ENCODE measurements at regions not wholly inside any gene's neighbourhood (a gene's known extent, or its start where the extent isn't known, plus 50 kb on each side); places are given as distances from the start of the nearest gene placed in this dataset.

DNA sequence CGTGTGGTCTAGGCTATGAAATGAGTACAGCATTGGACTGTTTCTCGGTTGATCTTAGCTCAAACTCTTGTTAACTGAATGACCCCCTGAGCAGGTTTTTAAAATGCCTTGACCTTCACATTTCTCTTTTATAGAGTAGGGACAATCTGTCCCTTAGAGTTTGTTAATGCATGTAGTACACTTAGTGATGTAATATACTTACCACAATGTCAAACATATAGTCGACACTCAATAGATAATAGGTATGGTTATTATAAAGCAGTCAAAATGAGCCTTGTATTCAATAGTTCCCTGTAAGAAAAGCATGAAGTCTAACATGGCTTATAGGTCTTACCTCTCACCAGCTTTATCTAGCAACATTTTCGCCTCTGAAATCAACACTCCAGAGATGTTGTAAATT is 161.0 kb upstream of the RUNX1 start:
- Histone ChIP-seq H3K4me3 (replicated peaks; ENCODE audit: insufficient read depth, low read length) (no peak overlapping the region), H3K27me3 (ENCODE audit: insufficient read depth, poor library complexity, severe bottlenecking) (no peaks in the 10 kb centered on the region), H3K27ac (replicated peaks) (no peak overlapping the region)
- no peak for TF ChIP-seq SPI1 (IDR thresholded peaks at IDR 0.05; ENCODE audit: borderline replicate concordance, low read depth)
- TF ChIP-seq, protein P1, sequence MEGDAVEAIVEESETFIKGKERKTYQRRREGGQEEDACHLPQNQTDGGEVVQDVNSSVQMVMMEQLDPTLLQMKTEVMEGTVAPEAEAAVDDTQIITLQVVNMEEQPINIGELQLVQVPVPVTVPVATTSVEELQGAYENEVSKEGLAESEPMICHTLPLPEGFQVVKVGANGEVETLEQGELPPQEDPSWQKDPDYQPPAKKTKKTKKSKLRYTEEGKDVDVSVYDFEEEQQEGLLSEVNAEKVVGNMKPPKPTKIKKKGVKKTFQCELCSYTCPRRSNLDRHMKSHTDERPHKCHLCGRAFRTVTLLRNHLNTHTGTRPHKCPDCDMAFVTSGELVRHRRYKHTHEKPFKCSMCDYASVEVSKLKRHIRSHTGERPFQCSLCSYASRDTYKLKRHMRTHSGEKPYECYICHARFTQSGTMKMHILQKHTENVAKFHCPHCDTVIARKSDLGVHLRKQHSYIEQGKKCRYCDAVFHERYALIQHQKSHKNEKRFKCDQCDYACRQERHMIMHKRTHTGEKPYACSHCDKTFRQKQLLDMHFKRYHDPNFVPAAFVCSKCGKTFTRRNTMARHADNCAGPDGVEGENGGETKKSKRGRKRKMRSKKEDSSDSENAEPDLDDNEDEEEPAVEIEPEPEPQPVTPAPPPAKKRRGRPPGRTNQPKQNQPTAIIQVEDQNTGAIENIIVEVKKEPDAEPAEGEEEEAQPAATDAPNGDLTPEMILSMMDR (IDR thresholded peaks at IDR 0.05; ENCODE audit: insufficient read depth, low read length), result no peak
- DNase-seq (ENCODE audit: low read depth in 1 of 2, low spot score in 1 of 2), result no peak

DNA sequence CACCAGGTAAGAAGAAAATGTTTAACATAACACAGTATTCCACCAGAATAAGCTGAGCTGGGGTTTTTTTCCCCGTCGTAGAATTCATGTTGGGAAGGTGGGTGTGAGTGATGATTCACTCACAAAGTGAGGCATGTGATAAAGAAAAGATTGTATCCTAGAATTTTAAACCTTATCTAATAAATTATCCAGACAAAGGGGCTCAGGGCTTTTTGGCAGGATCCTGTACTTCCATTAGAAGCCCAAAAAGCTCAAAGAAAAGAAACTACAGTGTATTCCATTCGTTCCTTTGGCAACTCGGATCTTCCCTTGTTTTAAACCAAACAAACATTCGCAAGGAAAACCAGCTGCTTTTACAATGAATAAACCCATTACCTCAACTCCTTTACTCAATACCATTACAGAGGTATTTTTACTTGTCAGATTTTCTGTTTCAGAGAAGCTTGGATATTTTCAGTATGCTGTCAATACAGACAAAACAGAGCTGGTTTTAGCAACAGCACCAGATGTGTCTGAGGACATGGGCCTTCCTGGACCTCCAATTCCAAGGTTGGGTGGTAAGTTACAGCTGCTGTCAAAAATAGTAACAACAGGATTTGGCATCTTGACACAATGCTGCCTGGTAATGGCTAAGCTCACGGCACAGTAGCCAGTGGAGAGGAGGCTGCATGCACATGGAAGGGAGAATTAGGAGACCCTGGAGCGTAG is 159.9 kb upstream of the RUNX1 start:
- no peaks in the 10 kb centered on the region for H3K27me3 ChIP-seq (ENCODE audit: insufficient read depth, poor library complexity, severe bottlenecking)
- TF ChIP-seq, protein P1 (IDR thresholded peaks at IDR 0.05; ENCODE audit: insufficient read depth, low read length), result no peak
- TF ChIP-seq POLR2AphosphoS5 (IDR thresholded peaks at IDR 0.05; ENCODE audit: low read depth) (no peak), GABPA (IDR thresholded peaks at IDR 0.05; ENCODE audit: low read depth) (no peak), SPI1 (IDR thresholded peaks at IDR 0.05; ENCODE audit: borderline replicate concordance, low read depth) (no peak)
- TF ChIP-seq, protein P2, sequence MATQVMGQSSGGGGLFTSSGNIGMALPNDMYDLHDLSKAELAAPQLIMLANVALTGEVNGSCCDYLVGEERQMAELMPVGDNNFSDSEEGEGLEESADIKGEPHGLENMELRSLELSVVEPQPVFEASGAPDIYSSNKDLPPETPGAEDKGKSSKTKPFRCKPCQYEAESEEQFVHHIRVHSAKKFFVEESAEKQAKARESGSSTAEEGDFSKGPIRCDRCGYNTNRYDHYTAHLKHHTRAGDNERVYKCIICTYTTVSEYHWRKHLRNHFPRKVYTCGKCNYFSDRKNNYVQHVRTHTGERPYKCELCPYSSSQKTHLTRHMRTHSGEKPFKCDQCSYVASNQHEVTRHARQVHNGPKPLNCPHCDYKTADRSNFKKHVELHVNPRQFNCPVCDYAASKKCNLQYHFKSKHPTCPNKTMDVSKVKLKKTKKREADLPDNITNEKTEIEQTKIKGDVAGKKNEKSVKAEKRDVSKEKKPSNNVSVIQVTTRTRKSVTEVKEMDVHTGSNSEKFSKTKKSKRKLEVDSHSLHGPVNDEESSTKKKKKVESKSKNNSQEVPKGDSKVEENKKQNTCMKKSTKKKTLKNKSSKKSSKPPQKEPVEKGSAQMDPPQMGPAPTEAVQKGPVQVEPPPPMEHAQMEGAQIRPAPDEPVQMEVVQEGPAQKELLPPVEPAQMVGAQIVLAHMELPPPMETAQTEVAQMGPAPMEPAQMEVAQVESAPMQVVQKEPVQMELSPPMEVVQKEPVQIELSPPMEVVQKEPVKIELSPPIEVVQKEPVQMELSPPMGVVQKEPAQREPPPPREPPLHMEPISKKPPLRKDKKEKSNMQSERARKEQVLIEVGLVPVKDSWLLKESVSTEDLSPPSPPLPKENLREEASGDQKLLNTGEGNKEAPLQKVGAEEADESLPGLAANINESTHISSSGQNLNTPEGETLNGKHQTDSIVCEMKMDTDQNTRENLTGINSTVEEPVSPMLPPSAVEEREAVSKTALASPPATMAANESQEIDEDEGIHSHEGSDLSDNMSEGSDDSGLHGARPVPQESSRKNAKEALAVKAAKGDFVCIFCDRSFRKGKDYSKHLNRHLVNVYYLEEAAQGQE (IDR thresholded peaks at IDR 0.05; ENCODE audit: insufficient replicate concordance, low read depth), result no peak
- no peak overlapping the region for H3K4me3 ChIP-seq (replicated peaks; ENCODE audit: insufficient read depth, low read length)
- DNase-seq (ENCODE audit: low read depth in 1 of 2, low spot score in 1 of 2), result no peak
- no peak overlapping the region for H3K27ac ChIP-seq (replicated peaks)

DNA sequence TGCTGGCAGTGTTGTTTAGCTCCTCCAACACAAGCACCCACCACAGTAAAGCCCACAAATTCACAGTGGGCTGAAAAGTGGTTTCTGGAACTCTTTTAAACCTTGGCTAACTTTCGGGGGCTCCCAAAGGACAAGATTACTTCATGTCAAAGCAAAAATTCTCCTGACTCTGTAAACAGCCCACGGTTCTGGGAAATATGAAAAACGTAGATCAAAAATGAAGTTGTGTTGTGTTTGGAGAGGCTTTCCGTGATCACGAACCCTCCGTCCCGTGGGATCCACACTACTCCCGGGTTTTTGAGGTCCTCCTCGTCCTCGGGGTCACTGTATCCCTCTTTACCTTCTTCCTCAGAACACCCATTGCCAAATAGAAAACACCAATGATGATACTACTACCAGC is 159.0 kb upstream of the RUNX1 start:
- Histone ChIP-seq H3K27ac (replicated peaks) (no peak overlapping the region), H3K4me3 (replicated peaks; ENCODE audit: insufficient read depth, low read length) (no peak overlapping the region), H3K27me3 (ENCODE audit: insufficient read depth, poor library complexity, severe bottlenecking) (no peaks in the 10 kb centered on the region)
- TF ChIP-seq, protein P1 (IDR thresholded peaks at IDR 0.05; ENCODE audit: insufficient read depth, low read length), result no peak
- TF ChIP-seq POLR2AphosphoS5 (IDR thresholded peaks at IDR 0.05; ENCODE audit: low read depth), result no peak
- TF ChIP-seq, protein P2 (IDR thresholded peaks at IDR 0.05; ENCODE audit: insufficient replicate concordance, low read depth), result no peak
- TF ChIP-seq SPI1 (IDR thresholded peaks at IDR 0.05; ENCODE audit: borderline replicate concordance, low read depth), result no peak
- no peak for TF ChIP-seq GABPA (IDR thresholded peaks at IDR 0.05; ENCODE audit: low read depth)
- DNase-seq (ENCODE audit: low read depth in 1 of 2, low spot score in 1 of 2), result no peak

DNA sequence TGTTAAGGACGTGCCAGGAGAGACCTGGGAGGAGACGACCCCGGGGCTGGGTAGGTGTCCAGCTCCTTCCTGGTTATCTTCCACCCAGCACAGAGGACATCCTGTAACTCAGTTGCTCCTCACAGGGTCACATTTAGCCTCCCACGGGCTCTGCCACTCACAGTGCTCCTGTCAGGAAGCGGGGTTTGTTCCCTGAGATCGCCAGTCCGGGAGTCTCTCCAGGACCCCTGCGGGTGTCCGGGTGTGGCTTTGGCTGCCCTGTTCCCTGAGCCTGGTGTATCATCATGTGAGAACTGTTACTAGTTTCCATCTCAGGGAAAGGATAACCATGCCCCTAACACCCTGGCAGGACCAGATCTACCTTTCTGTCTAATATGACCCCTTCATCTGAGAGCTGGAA is 158.2 kb upstream of the RUNX1 start:
- no peak overlapping the region for H3K4me3 ChIP-seq (replicated peaks; ENCODE audit: insufficient read depth, low read length)
- H3K27ac ChIP-seq (replicated peaks), result no peak overlapping the region
- H3K27me3 ChIP-seq (ENCODE audit: insufficient read depth, poor library complexity, severe bottlenecking), result no peaks in the 10 kb centered on the region
- no peak for DNase-seq (ENCODE audit: low read depth in 1 of 2, low spot score in 1 of 2)
- TF ChIP-seq, protein P1 (IDR thresholded peaks at IDR 0.05; ENCODE audit: insufficient read depth, low read length), result no peak
- TF ChIP-seq GABPA (IDR thresholded peaks at IDR 0.05; ENCODE audit: low read depth) (no peak), SPI1 (IDR thresholded peaks at IDR 0.05; ENCODE audit: borderline replicate concordance, low read depth) (no peak), POLR2AphosphoS5 (IDR thresholded peaks at IDR 0.05; ENCODE audit: low read depth) (no peak)
- TF ChIP-seq, protein P2 (IDR thresholded peaks at IDR 0.05; ENCODE audit: insufficient replicate concordance, low read depth), result no peak

Data from HL-60 (cell line).